ENCODE measurements at regions not wholly inside any gene's neighbourhood (a gene's known extent, or its start where the extent isn't known, plus 50 kb on each side); places are given as distances from the start of the nearest gene placed in this dataset.

GRCh38 chr1:96550061-96550460 is 171.5 kb upstream of the PTBP2 start:
- no peak for DNase-seq (ENCODE audit: extremely low read depth, low read depth)
- TF ChIP-seq CTCF (IDR thresholded peaks at IDR 0.05; ENCODE audit: low read depth, low read length): no peak

- no peak for TF ChIP-seq CTCF (IDR thresholded peaks at IDR 0.05; ENCODE audit: low read depth, low read length)
- no peak for DNase-seq (ENCODE audit: extremely low read depth, low read depth)
Observed at GRCh38 chr1:96552451-96552850, 169.1 kb upstream of the PTBP2 start.

GRCh38 chr1:96553811-96554210 is 167.8 kb upstream of the PTBP2 start:
- no peak for TF ChIP-seq CTCF (IDR thresholded peaks at IDR 0.05; ENCODE audit: low read depth, low read length)
- no peak for DNase-seq (ENCODE audit: extremely low read depth, low read depth)

- DNase-seq (ENCODE audit: extremely low read depth, low read depth): no peak
- no peak for TF ChIP-seq CTCF (IDR thresholded peaks at IDR 0.05; ENCODE audit: low read depth, low read length)
Observed at GRCh38 chr1:96554364-96554763, 167.2 kb upstream of the PTBP2 start.

- DNase-seq (ENCODE audit: extremely low read depth, low read depth): no peak
Observed at GRCh38 chr1:96557336-96557735, 164.2 kb upstream of the PTBP2 start.

GRCh38 chr1:96558635-96559034 is 162.9 kb upstream of the PTBP2 start:
- DNase-seq (ENCODE audit: extremely low read depth, low read depth): no peak
- no peak for TF ChIP-seq CTCF (IDR thresholded peaks at IDR 0.05; ENCODE audit: low read depth, low read length)

More at GRCh38 chr1:96557336-96557735, 164.2 kb upstream of the PTBP2 start:
- TF ChIP-seq CTCF (IDR thresholded peaks at IDR 0.05; ENCODE audit: low read depth, low read length): no peak

- TF ChIP-seq CTCF (IDR thresholded peaks at IDR 0.05; ENCODE audit: low read depth, low read length): no peak
- no peak for DNase-seq (ENCODE audit: extremely low read depth, low read depth)
Observed at GRCh38 chr1:96559181-96559580, 162.4 kb upstream of the PTBP2 start.

Data from AG09319 (cell line).